ENCODE measurements at regions not wholly inside any gene's neighbourhood (a gene's known extent, or its start where the extent isn't known, plus 50 kb on each side); places are given as distances from the start of the nearest gene placed in this dataset.

GRCh38 chr1:217078078-217078690 lies 355.0 kb upstream of the ESRRG start:
- no peak for FAIRE-seq
- CTCF ChIA-PET (ENCODE audit: low intra/inter-chr PET ratio), result no interaction called here
- Histone ChIP-seq H3K27ac (ENCODE audit: extremely low read depth, low read depth, low read length) (no peak overlapping the region), H3K4me2 (ENCODE audit: insufficient read depth, low read length) (no peak overlapping the region), H2AFZ (ENCODE audit: low read depth, low read length) (no peak overlapping the region), H3K4me3 (no peak overlapping the region), H4K20me1 (replicated peaks; ENCODE audit: control insufficient read depth, insufficient read depth, low read length) (no peaks in the 10 kb centered on the region), H3K27me3 (ENCODE audit: control insufficient read depth in 2 of 2, insufficient read depth in 2 of 2, low read length in 2 of 2) (no peaks in the 10 kb centered on the region), H3K9me3 (replicated peaks; ENCODE audit: control insufficient read depth, insufficient read depth, low read depth, low read length) (no peaks in the 10 kb centered on the region), H3K36me3 (ENCODE audit: control insufficient read depth, insufficient read depth, low read length) (no peaks in the 10 kb centered on the region), H3K9me1 (ENCODE audit: control insufficient read depth, insufficient read depth, low read length) (no peaks in the 10 kb centered on the region), H3K79me2 (ENCODE audit: control insufficient read depth, insufficient read depth, low read length) (no peaks in the 10 kb centered on the region), H3K9ac (ENCODE audit: insufficient read depth in 1 of 2, low read depth in 2 of 2, low read length in 2 of 2) (no peak overlapping the region), H3K4me1 (replicated peaks in 1 of 2; ENCODE audit: control insufficient read depth in 2 of 2, insufficient read depth in 2 of 2, low read length in 2 of 2) (no peaks in the 10 kb centered on the region)
- ATAC-seq, result no peak
- BruUV-seq (replicated peaks), result no TSS peak
- intact Hi-C loops (cut with micrococcal nuclease) (no loop called here), in situ Hi-C loops (cut with MboI) (no loop called here)
- POLR2A ChIA-PET, result no interaction called here
- WGBS (ENCODE audit: insufficient coverage, low coverage, missing lambda C conversion rate), result 1% methylated on average over 5 of the region's 5 CpGs
- DNase-seq (ENCODE audit: extremely low read depth in 1 of 4, low spot score in 3 of 4), result no peak
- TF ChIP-seq POLR2B (IDR thresholded peaks at IDR 0.05; ENCODE audit: low read depth, partially characterized antibody) (no peak), MTA1 (IDR thresholded peaks at IDR 0.05; ENCODE audit: borderline replicate concordance) (no peak), CCAR2 (IDR thresholded peaks at IDR 0.05; ENCODE audit: low read depth, low read length) (no peak), ZBTB49 (CRISPR knock-in tag; IDR thresholded peaks at IDR 0.05; ENCODE audit: borderline replicate concordance) (no peak), ZBTB8A (IDR thresholded peaks at IDR 0.05; ENCODE audit: partially characterized antibody) (no peak), MXI1 (IDR thresholded peaks at IDR 0.05; ENCODE audit: low read depth, low read length) (no peak), HNRNPK (IDR thresholded peaks at IDR 0.05; ENCODE audit: low read depth, low read length, poor library complexity, severe bottlenecking) (no peak), TCF7 (IDR thresholded peaks at IDR 0.05; ENCODE audit: borderline replicate concordance) (no peak), ARID1B (IDR thresholded peaks at IDR 0.05) (no peak), ZNF253 (CRISPR knock-in tag; conservative IDR thresholded peaks at IDR 0.05) (no peak), ZNF699 (CRISPR knock-in tag; IDR thresholded peaks at IDR 0.05; ENCODE audit: insufficient replicate concordance) (no peak), ZBTB26 (CRISPR knock-in tag; IDR thresholded peaks at IDR 0.05) (no peak), POLR3G (IDR thresholded peaks at IDR 0.05; ENCODE audit: extremely low read depth, insufficient read length, insufficient replicate concordance) (no peak), SP1 (CRISPR knock-in tag; IDR thresholded peaks at IDR 0.05) (no peak), ZNF512 (tag; IDR thresholded peaks at IDR 0.05) (no peak), NFIX (CRISPR knock-in tag; IDR thresholded peaks at IDR 0.05; ENCODE audit: low read depth) (no peak), LARP7 (IDR thresholded peaks at IDR 0.05) (no peak), CTBP1 (IDR thresholded peaks at IDR 0.05; ENCODE audit: borderline replicate concordance) (no peak)
